Common myeloid progenitor, CD34-positive (primary cell): ENCODE measurements at regions not wholly inside any gene's neighbourhood (a gene's known extent, or its start where the extent isn't known, plus 50 kb on each side); places are given as distances from the start of the nearest gene placed in this dataset.
A peak's percentile ranks its signal among the peaks of the same experiment; 100 is the strongest.

Source experiments
- CTCF ChIA-PET: fragments of 350-600 bp; sonication (Branson Sonifier 250); formaldehyde crosslinking; loops from one replicate; lab custom pipeline; 2021; ENCODE audit warnings: antibody characterized with exemption; lab: Charles Lee
- POLR2A ChIA-PET: fragments of 350-600 bp; sonication (Branson Sonifier 250); formaldehyde crosslinking; loops from one replicate; lab custom pipeline; 2021; ENCODE audit warnings: antibody characterized with exemption; lab: Charles Lee
- DNase-seq, 3 donors: peaks; one replicate each; pipeline versions ENCODE4 v3.0.0 to v3.0.0-alpha.2; 2013
- H3K27ac ChIP-seq, 2 experiments: 1 replicate in 1 of 2; 2 replicates in 1 of 2; pipeline ENCODE4 v1.7.0; 2013; ENCODE audit warnings: inconsistent platforms in 2 of 2, low read length in 2 of 2, mild to moderate bottlenecking in 2 of 2, low read depth in 1 of 2, moderate library complexity in 1 of 2; ENCODE audit not compliant: severe bottlenecking in 2 of 2, insufficient read depth in 1 of 2, poor library complexity in 1 of 2
- H3K27me3 ChIP-seq, 5 experiments: replicated peaks in 2 of 5; 1 replicate in 3 of 5; 2 replicates in 2 of 5; pipeline versions ENCODE4 v1.6.1 to v1.7.0; 2013; ENCODE audit warnings: low read length in 4 of 5, mild to moderate bottlenecking in 2 of 5, moderate library complexity in 2 of 5, inconsistent platforms in 1 of 5; ENCODE audit not compliant: insufficient read depth in 5 of 5, control insufficient read depth in 4 of 5
- H3K36me3 ChIP-seq, 4 experiments: 1 replicate in 2 of 4; 2 replicates in 2 of 4; pipeline versions ENCODE4 v1.6.1 to v1.7.0; 2013; ENCODE audit warnings: low read length in 3 of 4, control low read depth in 1 of 4, mild to moderate bottlenecking in 1 of 4; ENCODE audit not compliant: control insufficient read depth in 4 of 4, insufficient read depth in 4 of 4
- H3K4me1 ChIP-seq, 4 experiments: 1 replicate in 3 of 4; 2 replicates in 1 of 4; pipeline versions ENCODE4 v1.6.1 to v1.7.1; 2013; ENCODE audit warnings: low read length in 3 of 4, mild to moderate bottlenecking in 3 of 4, control low read depth in 1 of 4, inconsistent platforms in 1 of 4, moderate library complexity in 1 of 4; ENCODE audit not compliant: control insufficient read depth in 4 of 4, insufficient read depth in 4 of 4; ENCODE audit errors: control extremely low read depth in 1 of 4
- H3K4me3 ChIP-seq, 7 experiments: 1 replicate in 4 of 7; 2 replicates in 3 of 7; pipeline versions ENCODE4 v1.5.1 to v1.7.0; 2013; ENCODE audit warnings: mild to moderate bottlenecking in 7 of 7, low read length in 6 of 7, moderate library complexity in 6 of 7, inconsistent platforms in 2 of 7, low read depth in 2 of 7, control low read depth in 1 of 7; ENCODE audit not compliant: insufficient read depth in 4 of 7, control insufficient read depth in 1 of 7; ENCODE audit errors: extremely low read depth in 1 of 7
- H3K9me3 ChIP-seq, 5 experiments: 1 replicate in 4 of 5; 2 replicates in 1 of 5; pipeline versions ENCODE4 v1.6.1 to v1.7.1; 2013; ENCODE audit warnings: low read length in 4 of 5, mild to moderate bottlenecking in 2 of 5, inconsistent platforms in 1 of 5, low read depth in 1 of 5, moderate library complexity in 1 of 5; ENCODE audit not compliant: control insufficient read depth in 4 of 5, insufficient read depth in 2 of 5; ENCODE audit errors: control extremely low read depth in 1 of 5
- WGBS: methylation state at CpG from one replicate; pipeline ENCODE4 v1.1.5; 2013; ENCODE audit not compliant: insufficient coverage; 5-methylcytosine and 5-hydroxymethylcytosine counted together

GRCh38 chr3:72681598-72681997 is 166.6 kb downstream of the SHQ1 start:
- no CpG with 5 or more reads among the region's 6 CpGs for WGBS
- no peak for DNase-seq
- POLR2A ChIA-PET, result no interaction called here
- Histone ChIP-seq H3K27me3 (no peaks in the 10 kb centered on the region), H3K27ac (no peak overlapping the region), H3K4me1 (peaks cover 0 to 6% (median 3%) of the 10 kb centered on the region in 4 experiments), H3K4me3 (no peak overlapping the region), H3K36me3 (no peaks in the 10 kb centered on the region), H3K9me3 (peaks cover 0 to 4% (median 0%) of the 10 kb centered on the region in 5 experiments)
- CTCF ChIA-PET, result interaction anchor here (1.2 kb wide), 1 partner anchor 57 kb away, joined by 3 read pairs; no protein-coding TSS in a partner anchor

- CTCF ChIA-PET, result no interaction called here
Observed at GRCh38 chr3:72680766-72681165, 167.5 kb downstream of the SHQ1 start.

GRCh38 chr3:72679540-72680198 is 168.6 kb downstream of the SHQ1 start:
- ChIA-PET POLR2A (no interaction called here), CTCF (no interaction called here)
- peaks cover 0 to 4% (median 0%) of the 10 kb centered on the region in 5 experiments for H3K9me3 ChIP-seq
- no peak overlapping the region for H3K27ac ChIP-seq
- H3K36me3 ChIP-seq, result no peaks in the 10 kb centered on the region
- 74% methylated on average over 5 of the region's 6 CpGs for WGBS
- H3K27me3 ChIP-seq, result no peaks in the 10 kb centered on the region
- no peak overlapping the region for H3K4me3 ChIP-seq
- H3K4me1 ChIP-seq, result peaks cover 0 to 6% (median 3%) of the 10 kb centered on the region in 4 experiments
- DNase-seq, result peak; percentile 23 to 87 (median 84)

More at GRCh38 chr3:72680766-72681165, 167.5 kb downstream of the SHQ1 start:
- no peaks in the 10 kb centered on the region for H3K36me3 ChIP-seq
- POLR2A ChIA-PET, result no interaction called here
- no peak overlapping the region for H3K27ac ChIP-seq
- DNase-seq, result peak in 1 of 3 donors; percentile 26
- H3K27me3 ChIP-seq, result no peaks in the 10 kb centered on the region
- peaks cover 0 to 6% (median 3%) of the 10 kb centered on the region in 4 experiments for H3K4me1 ChIP-seq
- H3K9me3 ChIP-seq, result peaks cover 0 to 4% (median 0%) of the 10 kb centered on the region in 5 experiments
- no peak overlapping the region for H3K4me3 ChIP-seq
- WGBS, result 94% methylated on average over 4 of the region's 4 CpGs

GRCh38 chr3:72678867-72679266 is 169.4 kb downstream of the SHQ1 start:
- Histone ChIP-seq H3K4me1 (peaks cover 0 to 6% (median 3%) of the 10 kb centered on the region in 4 experiments), H3K27ac (no peak overlapping the region), H3K9me3 (peaks cover 0 to 4% (median 0%) of the 10 kb centered on the region in 5 experiments), H3K4me3 (no peak overlapping the region), H3K36me3 (no peaks in the 10 kb centered on the region), H3K27me3 (no peaks in the 10 kb centered on the region)
- CTCF ChIA-PET, result interaction anchor here (0.8 kb wide), 1 partner anchor 13 kb away, joined by 3 read pairs; no protein-coding TSS in a partner anchor
- peak in 2 of 3 donors; percentile 36 to 46 for DNase-seq
- WGBS, result 98% methylated on average over 5 of the region's 6 CpGs
- POLR2A ChIA-PET, result no interaction called here

- no peak overlapping the region for H3K4me3 ChIP-seq
- H3K27me3 ChIP-seq, result no peaks in the 10 kb centered on the region
- H3K9me3 ChIP-seq, result peaks cover 0 to 4% (median 0%) of the 10 kb centered on the region in 5 experiments
- ChIA-PET CTCF (interaction anchor here (0.8 kb wide), 1 partner anchor 13 kb away, joined by 3 read pairs; no protein-coding TSS in a partner anchor), POLR2A (no interaction called here)
- peaks cover 0 to 6% (median 3%) of the 10 kb centered on the region in 4 experiments for H3K4me1 ChIP-seq
- H3K36me3 ChIP-seq, result no peaks in the 10 kb centered on the region
- no peak overlapping the region for H3K27ac ChIP-seq
- DNase-seq, result no peak
- 67% methylated on average over 3 of the region's 3 CpGs for WGBS
Observed at GRCh38 chr3:72678380-72678779, 169.9 kb downstream of the SHQ1 start.

GRCh38 chr3:72675243-72675642 is 173.0 kb downstream of the SHQ1 start:
- Histone ChIP-seq H3K9me3 (peaks cover 0 to 4% (median 0%) of the 10 kb centered on the region in 5 experiments), H3K4me1 (peaks cover 0 to 6% (median 3%) of the 10 kb centered on the region in 4 experiments), H3K27me3 (no peaks in the 10 kb centered on the region), H3K4me3 (no peak overlapping the region), H3K27ac (no peak overlapping the region), H3K36me3 (no peaks in the 10 kb centered on the region)
- no CpG with 5 or more reads among the region's 1 CpG for WGBS
- CTCF ChIA-PET, result interaction anchor here (1.2 to 2.0 kb wide), 3 partner anchors 9 to 79 kb away, joined by 4 to 7 read pairs (median 5); no protein-coding TSS in a partner anchor
- POLR2A ChIA-PET, result no interaction called here
- no peak for DNase-seq
